H9 (cell line): ENCODE measurements at regions not wholly inside any gene's neighbourhood (a gene's known extent, or its start where the extent isn't known, plus 50 kb on each side); places are given as distances from the start of the nearest gene placed in this dataset.

Experiments
- DNase-seq: peaks from one replicate; pipeline ENCODE4 v3.0.0-alpha.2; 2017
- H2AFZ ChIP-seq: one replicate; pipeline ENCODE4 v1.6.1; 2013; ENCODE audit warnings: mild to moderate bottlenecking, low read length, control low read depth, moderate library complexity
- H2AK5ac ChIP-seq: 2 replicates; pipeline ENCODE4 v1.6.1; 2013; ENCODE audit warnings: low read length, control low read depth, mixed read lengths; ENCODE audit not compliant: insufficient read length
- H2BK120ac ChIP-seq: one replicate; pipeline ENCODE4 v1.6.1; 2013; ENCODE audit warnings: low read depth, mild to moderate bottlenecking, low read length, control low read depth, inconsistent platforms; ENCODE audit not compliant: poor library complexity, severe bottlenecking
- H2BK12ac ChIP-seq: 2 replicates; pipeline ENCODE4 v1.6.1; 2013; ENCODE audit warnings: low read length, control low read depth, mixed read lengths, low read depth; ENCODE audit not compliant: insufficient read length
- H2BK15ac ChIP-seq: 2 replicates; pipeline ENCODE4 v1.6.1; 2013; ENCODE audit warnings: low read depth, low read length, control low read depth
- H2BK20ac ChIP-seq: one replicate; pipeline ENCODE4 v1.6.1; 2013; ENCODE audit warnings: low read depth, mild to moderate bottlenecking, low read length, control low read depth, inconsistent platforms; ENCODE audit not compliant: poor library complexity, severe bottlenecking
- H2BK5ac ChIP-seq: 2 replicates; pipeline ENCODE4 v1.6.1; 2013; ENCODE audit warnings: low read length, control low read depth, mixed read lengths; ENCODE audit not compliant: insufficient read length
- H3K14ac ChIP-seq: 2 replicates; pipeline ENCODE4 v1.6.1; 2013; ENCODE audit warnings: low read length, control low read depth; ENCODE audit not compliant: insufficient read depth
- H3K18ac ChIP-seq: 2 replicates; pipeline ENCODE4 v1.6.1; 2013; ENCODE audit warnings: low read depth, mild to moderate bottlenecking, mixed read lengths, low read length, control low read depth; ENCODE audit not compliant: insufficient read length
- H3K23ac ChIP-seq: 2 replicates; pipeline ENCODE4 v1.6.1; 2013; ENCODE audit warnings: low read length, control low read depth, mixed read lengths, low read depth; ENCODE audit not compliant: insufficient read length
- H3K23me2 ChIP-seq: 2 replicates; pipeline ENCODE4 v1.6.1; 2013; ENCODE audit warnings: low read depth, mild to moderate bottlenecking, mixed read lengths, low read length, control low read depth; ENCODE audit not compliant: insufficient read length, poor library complexity, severe bottlenecking
- H3K27ac ChIP-seq: 2 replicates; pipeline ENCODE4 v1.5.1; 2013; ENCODE audit warnings: low read length, control low read depth, mixed read lengths, low read depth; ENCODE audit not compliant: insufficient read length
- H3K27me3 ChIP-seq: 2 replicates; pipeline ENCODE4 v1.6.1; 2013; ENCODE audit warnings: low read length, control low read depth, inconsistent platforms; ENCODE audit not compliant: insufficient read depth
- H3K4ac ChIP-seq: 2 replicates; pipeline ENCODE4 v1.6.1; 2013; ENCODE audit warnings: low read depth, mild to moderate bottlenecking, control low read depth, inconsistent platforms, low read length, moderate library complexity
- H3K4me1 ChIP-seq: 2 replicates; pipeline ENCODE4 v1.6.1; 2013; ENCODE audit warnings: low read length, control low read depth, inconsistent platforms; ENCODE audit not compliant: insufficient read depth
- H3K4me2 ChIP-seq: 2 replicates; pipeline ENCODE4 v1.6.1; 2013; ENCODE audit warnings: low read length, control low read depth, mixed read lengths; ENCODE audit not compliant: insufficient read length, insufficient read depth
- H3K56ac ChIP-seq: 2 replicates; pipeline ENCODE4 v1.6.1; 2013; ENCODE audit warnings: low read depth, mild to moderate bottlenecking, mixed read lengths, low read length, control low read depth; ENCODE audit not compliant: insufficient read length
- H3K79me1 ChIP-seq: 2 replicates; pipeline ENCODE4 v1.6.1; 2013; ENCODE audit warnings: low read depth, mild to moderate bottlenecking, moderate library complexity, low read length, control low read depth, inconsistent platforms; ENCODE audit not compliant: insufficient read depth, poor library complexity, severe bottlenecking
- H3K79me2 ChIP-seq: 2 replicates; pipeline ENCODE4 v1.6.1; 2013; ENCODE audit warnings: low read length, control low read depth, inconsistent platforms; ENCODE audit not compliant: insufficient read depth
- H3K9ac ChIP-seq: 2 replicates; pipeline ENCODE4 v1.6.1; 2013; ENCODE audit warnings: low read length, control low read depth, mixed read lengths; ENCODE audit not compliant: insufficient read length; ENCODE audit errors: extremely low read depth
- H3K9me3 ChIP-seq: one replicate; pipeline ENCODE4 v1.6.1; 2013; ENCODE audit warnings: low read depth, low read length, inconsistent platforms; ENCODE audit not compliant: control insufficient read depth
- H3T11ph ChIP-seq: one replicate; pipeline ENCODE4 v1.6.1; 2013; ENCODE audit warnings: mild to moderate bottlenecking, low read length, control low read depth, inconsistent platforms
- H4K20me1 ChIP-seq: one replicate; pipeline ENCODE4 v1.6.1; 2013; ENCODE audit not compliant: control insufficient read depth, insufficient read length, insufficient read depth
- H4K5ac ChIP-seq: 2 replicates; pipeline ENCODE4 v1.6.1; 2013; ENCODE audit warnings: low read depth, mild to moderate bottlenecking, mixed read lengths, low read length, control low read depth; ENCODE audit not compliant: insufficient read length
- H4K8ac ChIP-seq: replicated peaks from 2 replicates; pipeline ENCODE4 v1.6.1; 2013; ENCODE audit warnings: low read length, control low read depth, mixed read lengths, low read depth; ENCODE audit not compliant: insufficient read length
- H4K91ac ChIP-seq: 2 replicates; pipeline ENCODE4 v1.6.1; 2013; ENCODE audit warnings: low read depth, mild to moderate bottlenecking, moderate library complexity, mixed read lengths, low read length, control low read depth; ENCODE audit not compliant: insufficient read length
- H3K27ac Mint-ChIP-seq, 3 experiments: 2 replicates in 2 of 3; 3 replicates in 1 of 3; pipeline ENCODE4 v1.8.0; 2020 to 2021; ENCODE audit warnings: mixed read lengths in 3 of 3, mild to moderate bottlenecking in 1 of 3, moderate library complexity in 1 of 3
- H3K27me3 Mint-ChIP-seq: 2 replicates; pipeline ENCODE4 v1.8.0; 2021; ENCODE audit warnings: low read depth, mild to moderate bottlenecking, moderate library complexity, mixed read lengths
- H3K36me3 Mint-ChIP-seq, 3 experiments: 2 replicates in 2 of 3; 3 replicates in 1 of 3; pipeline ENCODE4 v1.8.0; 2020 to 2021; ENCODE audit warnings: low read depth in 3 of 3, mixed read lengths in 3 of 3; ENCODE audit not compliant: insufficient read depth in 1 of 3
- H3K4me1 Mint-ChIP-seq, 2 experiments: 2 replicates each; pipeline ENCODE4 v1.8.0; 2020; ENCODE audit warnings: mixed read lengths in 2 of 2
- H3K4me3 Mint-ChIP-seq, 2 experiments: 2 replicates in 1 of 2; 3 replicates in 1 of 2; pipeline ENCODE4 v1.8.0; 2020 to 2021; ENCODE audit warnings: mild to moderate bottlenecking in 2 of 2, mixed read lengths in 2 of 2, moderate library complexity in 1 of 2
- H3K9me3 Mint-ChIP-seq, 2 experiments: 2 replicates in 1 of 2; 3 replicates in 1 of 2; pipeline ENCODE4 v1.8.0; 2020; ENCODE audit warnings: mild to moderate bottlenecking in 2 of 2, mixed read lengths in 2 of 2, moderate library complexity in 1 of 2
- WGBS: extraction: QIAGEN DNeasy Blood & Tissue Kit; methylation state at CpG from one replicate; pipeline ENCODE4 v1.1.7; 2013; ENCODE audit warnings: missing lambda C conversion rate, low lambda C conversion rate, mixed read lengths; ENCODE audit not compliant: insufficient read length; ENCODE audit errors: extremely low coverage; 5-methylcytosine and 5-hydroxymethylcytosine counted together
- TF ChIP-seq, protein P1 (sequence below): fragments of 200-600 bp; sonication (generic); conservative IDR thresholded peaks from 3 replicates; pipeline ENCODE4 v1.8.0; 2021; ENCODE audit warnings: antibody characterized with exemption, mild to moderate bottlenecking

GRCh38 chr2:62369541-62370202 is 136.3 kb downstream of the TMEM17 start:
- TF ChIP-seq, protein P1, sequence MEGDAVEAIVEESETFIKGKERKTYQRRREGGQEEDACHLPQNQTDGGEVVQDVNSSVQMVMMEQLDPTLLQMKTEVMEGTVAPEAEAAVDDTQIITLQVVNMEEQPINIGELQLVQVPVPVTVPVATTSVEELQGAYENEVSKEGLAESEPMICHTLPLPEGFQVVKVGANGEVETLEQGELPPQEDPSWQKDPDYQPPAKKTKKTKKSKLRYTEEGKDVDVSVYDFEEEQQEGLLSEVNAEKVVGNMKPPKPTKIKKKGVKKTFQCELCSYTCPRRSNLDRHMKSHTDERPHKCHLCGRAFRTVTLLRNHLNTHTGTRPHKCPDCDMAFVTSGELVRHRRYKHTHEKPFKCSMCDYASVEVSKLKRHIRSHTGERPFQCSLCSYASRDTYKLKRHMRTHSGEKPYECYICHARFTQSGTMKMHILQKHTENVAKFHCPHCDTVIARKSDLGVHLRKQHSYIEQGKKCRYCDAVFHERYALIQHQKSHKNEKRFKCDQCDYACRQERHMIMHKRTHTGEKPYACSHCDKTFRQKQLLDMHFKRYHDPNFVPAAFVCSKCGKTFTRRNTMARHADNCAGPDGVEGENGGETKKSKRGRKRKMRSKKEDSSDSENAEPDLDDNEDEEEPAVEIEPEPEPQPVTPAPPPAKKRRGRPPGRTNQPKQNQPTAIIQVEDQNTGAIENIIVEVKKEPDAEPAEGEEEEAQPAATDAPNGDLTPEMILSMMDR = no peak

More at GRCh38 chr2:62369541-62370202, 136.3 kb downstream of the TMEM17 start:
- Histone ChIP-seq H4K5ac (no peak overlapping the region), H4K20me1 (no peaks in the 10 kb centered on the region), H3K4me1 (no peaks in the 10 kb centered on the region; the same call in 1 of the 2 replicates), H3K14ac (no peak overlapping the region), H2BK120ac (no peak overlapping the region), H3K79me2 (no peaks in the 10 kb centered on the region), H2BK12ac (no peak overlapping the region), H3K18ac (no peak overlapping the region), H3T11ph (no peak overlapping the region), H2BK20ac (no peak overlapping the region), H3K27ac (no peak overlapping the region), H2AK5ac (no peak overlapping the region), H3K56ac (no peak overlapping the region), H3K4ac (no peak overlapping the region), H3K23ac (no peak overlapping the region), H2AFZ (no peak overlapping the region), H3K23me2 (no peaks in the 10 kb centered on the region), H4K91ac (no peak overlapping the region), H2BK15ac (no peak overlapping the region), H3K9me3 (peaks cover 10% of the 10 kb centered on the region), H3K9ac (no peak overlapping the region), H4K8ac (no peak overlapping the region), H3K27me3 (no peaks in the 10 kb centered on the region), H2BK5ac (no peak overlapping the region), H3K79me1 (no peaks in the 10 kb centered on the region), H3K4me2 (no peak overlapping the region)
- Mint-ChIP-seq H3K9me3 (peaks cover 12% of the 10 kb centered on the region in 2 experiments), H3K27me3 (peaks cover 1% of the 10 kb centered on the region; the same call in 1 of the 2 replicates), H3K4me3 (no peak overlapping the region), H3K27ac (peak overlapping the region in 1 of 3 experiments; percentile 27; a peak in 2 of 7 replicates), H3K36me3 (peaks cover 8 to 16% (median 14%) of the 10 kb centered on the region in 3 experiments), H3K4me1 (peaks cover 27 to 40% of the 10 kb centered on the region in 2 experiments)
- DNase-seq = no peak
- WGBS = no CpG with 5 or more reads among the region's 4 CpGs
